Transverse colon (tissue), 4 donors: ENCODE measurements at regions not wholly inside any gene's neighbourhood (a gene's known extent, or its start where the extent isn't known, plus 50 kb on each side); places are given as distances from the start of the nearest gene placed in this dataset.

ENCODE experiments used
- DNase-seq: peaks from one replicate; pipeline ENCODE4 v3.0.0-alpha.2; 2019
- H3K27ac ChIP-seq, 4 donors: fragments of 200-600 bp; sonication (generic); 2 replicates each; pipeline ENCODE4 v1.5.1; 2016 to 2018; ENCODE audit warnings: inconsistent platforms in 4 of 4
- H3K27me3 ChIP-seq: fragments of 200-600 bp; sonication (generic); 2 replicates; pipeline ENCODE4 v1.5.1; 2017; ENCODE audit warnings: inconsistent platforms
- H3K36me3 ChIP-seq, 4 donors: fragments of 200-600 bp; sonication (generic); 2 replicates each; pipeline ENCODE4 v1.5.1; 2017 to 2019; ENCODE audit warnings: inconsistent platforms in 4 of 4
- H3K4me1 ChIP-seq, 4 donors: fragments of 200-600 bp; sonication (generic); 2 replicates each; pipeline ENCODE4 v1.5.1; 2017 to 2020; ENCODE audit warnings: inconsistent platforms in 4 of 4
- H3K4me3 ChIP-seq, 4 donors: fragments of 200-600 bp; sonication (generic); 1 replicate in 1 of 4; 2 replicates in 3 of 4; pipeline versions ENCODE4 v1.5.1 to v1.6.1; 2017 to 2019; ENCODE audit warnings: inconsistent platforms in 4 of 4
- H3K9me3 ChIP-seq, 2 donors: fragments of 200-600 bp; sonication (generic); 2 replicates each; pipeline ENCODE4 v1.5.1; 2017 to 2019; ENCODE audit warnings: inconsistent platforms in 2 of 2
- CTCF ChIP-seq, 5 experiments: fragments of 200-600 bp in 3 of 5; fragments of 450-650 bp in 2 of 5; sonication (generic) in 3 of 5; IDR thresholded peaks; 1 replicate in 2 of 5; 2 replicates in 3 of 5; pipeline ENCODE4 v1.5.1; 2016 to 2017; ENCODE audit warnings: antibody characterized with exemption in 5 of 5, inconsistent platforms in 3 of 5, mild to moderate bottlenecking in 2 of 5, moderate library complexity in 1 of 5
- EP300 ChIP-seq: sonication (generic); formaldehyde crosslinking; IDR thresholded peaks from one replicate; pipeline ENCODE4 v1.6.1; 2017; ENCODE audit warnings: antibody characterized with exemption, low read depth
- POLR2A ChIP-seq: fragments of 450-650 bp; IDR thresholded peaks from one replicate; pipeline ENCODE4 v1.6.1; 2016; ENCODE audit warnings: antibody characterized with exemption, mild to moderate bottlenecking, moderate library complexity
- POLR2AphosphoS5 ChIP-seq, 3 donors: sonication (generic); formaldehyde crosslinking; IDR thresholded peaks; one replicate each; pipeline ENCODE4 v1.6.1; 2016; ENCODE audit warnings: antibody characterized with exemption in 3 of 3
- WGBS, 2 donors: methylation state at CpG; one replicate each; pipeline ENCODE4 v1.1.5; 2018; ENCODE audit warnings: low coverage in 1 of 2; 5-methylcytosine and 5-hydroxymethylcytosine counted together
- in situ Hi-C, 4 donors: fragments of 200-750 bp; cut with MboI; loops; one replicate each; pipeline versions ENCODE4 v1.15.0 to v1.15.1; 2017; ENCODE audit warnings: low sequenced_read_pairs in 3 of 4, low pct_ligation_motif_present in 1 of 4, low pct_unique_long_range_greater_than_20kb in 1 of 4
- intact Hi-C: fragments of 100-400 bp; cut with DNase I; formaldehyde crosslinking; loops from one replicate; pipeline ENCODE4 v1.15.1; 2023; ENCODE audit warnings: low total_unique reads

GRCh38 chr4:156019246-156019645 is 65.6 kb upstream of the CTSO start:
- Histone ChIP-seq H3K9me3 (no peaks in the 10 kb centered on the region), H3K36me3 (no peaks in the 10 kb centered on the region), H3K4me3 (no peak overlapping the region), H3K27me3 (no peaks in the 10 kb centered on the region), H3K4me1 (no peaks in the 10 kb centered on the region), H3K27ac (no peak overlapping the region)
- DNase-seq, result no peak
- TF ChIP-seq POLR2AphosphoS5 (IDR thresholded peaks at IDR 0.05) (no peak), CTCF (IDR thresholded peaks at IDR 0.05) (no peak)
- in situ Hi-C loops (no loop called here), intact Hi-C loops (no loop called here)
- WGBS, 2 donors, result 44 to 52% methylated on average over 2 of the region's 2 CpGs

GRCh38 chr4:156018383-156018782 is 64.7 kb upstream of the CTSO start:
- no peaks in the 10 kb centered on the region for H3K27me3 ChIP-seq
- H3K4me3 ChIP-seq, result no peak overlapping the region
- TF ChIP-seq POLR2A (no peak), EP300 (no peak), POLR2AphosphoS5 (IDR thresholded peaks at IDR 0.05) (no peak), CTCF (IDR thresholded peaks at IDR 0.05) (no peak)
- H3K9me3 ChIP-seq, result no peaks in the 10 kb centered on the region
- intact Hi-C loops (no loop called here), in situ Hi-C loops (no loop called here)
- H3K4me1 ChIP-seq, result no peaks in the 10 kb centered on the region
- DNase-seq, result no peak
- 46 to 51% methylated on average over 5 of the region's 5 CpGs for WGBS, 2 donors
- H3K27ac ChIP-seq, result no peak overlapping the region
- no peaks in the 10 kb centered on the region for H3K36me3 ChIP-seq

- TF ChIP-seq POLR2A, result no peak
- Histone ChIP-seq H3K4me1 (no peaks in the 10 kb centered on the region), H3K27me3 (no peaks in the 10 kb centered on the region), H3K9me3 (no peaks in the 10 kb centered on the region), H3K4me3 (no peak overlapping the region), H3K36me3 (no peaks in the 10 kb centered on the region), H3K27ac (no peak overlapping the region)
- intact Hi-C loops, result no loop called here
- in situ Hi-C loops, result no loop called here
- DNase-seq, result no peak
- 44 to 56% methylated on average over 1 of the region's 1 CpG for WGBS, 2 donors
Observed at GRCh38 chr4:156015781-156016180, 62.1 kb upstream of the CTSO start.

GRCh38 chr4:156006192-156006591 is 52.5 kb upstream of the CTSO start:
- intact Hi-C loops (no loop called here), in situ Hi-C loops (no loop called here)
- no peak for DNase-seq
- Histone ChIP-seq H3K27ac (no peak overlapping the region), H3K27me3 (no peaks in the 10 kb centered on the region), H3K4me3 (no peak overlapping the region), H3K4me1 (no peaks in the 10 kb centered on the region), H3K9me3 (no peaks in the 10 kb centered on the region), H3K36me3 (no peaks in the 10 kb centered on the region)
- WGBS, 2 donors, result 91 to 92% methylated on average over 4 to 16 of the region's 16 CpGs
- no peak for TF ChIP-seq POLR2AphosphoS5 (IDR thresholded peaks at IDR 0.05)
- TF ChIP-seq POLR2A, result no peak
- no peak for TF ChIP-seq CTCF (IDR thresholded peaks at IDR 0.05)
- no peak for TF ChIP-seq EP300
